ENCODE measurements at regions not wholly inside any gene's neighbourhood (a gene's known extent, or its start where the extent isn't known, plus 50 kb on each side); places are given as distances from the start of the nearest gene placed in this dataset.

- DNase-seq (ENCODE audit: insufficient read length, low spot score) (no peak), FAIRE-seq (no peak)
- TF ChIP-seq, protein P1, sequence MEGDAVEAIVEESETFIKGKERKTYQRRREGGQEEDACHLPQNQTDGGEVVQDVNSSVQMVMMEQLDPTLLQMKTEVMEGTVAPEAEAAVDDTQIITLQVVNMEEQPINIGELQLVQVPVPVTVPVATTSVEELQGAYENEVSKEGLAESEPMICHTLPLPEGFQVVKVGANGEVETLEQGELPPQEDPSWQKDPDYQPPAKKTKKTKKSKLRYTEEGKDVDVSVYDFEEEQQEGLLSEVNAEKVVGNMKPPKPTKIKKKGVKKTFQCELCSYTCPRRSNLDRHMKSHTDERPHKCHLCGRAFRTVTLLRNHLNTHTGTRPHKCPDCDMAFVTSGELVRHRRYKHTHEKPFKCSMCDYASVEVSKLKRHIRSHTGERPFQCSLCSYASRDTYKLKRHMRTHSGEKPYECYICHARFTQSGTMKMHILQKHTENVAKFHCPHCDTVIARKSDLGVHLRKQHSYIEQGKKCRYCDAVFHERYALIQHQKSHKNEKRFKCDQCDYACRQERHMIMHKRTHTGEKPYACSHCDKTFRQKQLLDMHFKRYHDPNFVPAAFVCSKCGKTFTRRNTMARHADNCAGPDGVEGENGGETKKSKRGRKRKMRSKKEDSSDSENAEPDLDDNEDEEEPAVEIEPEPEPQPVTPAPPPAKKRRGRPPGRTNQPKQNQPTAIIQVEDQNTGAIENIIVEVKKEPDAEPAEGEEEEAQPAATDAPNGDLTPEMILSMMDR (IDR thresholded peaks at IDR 0.05; ENCODE audit: insufficient read depth, missing control alignments) = no peak
These were observed 52.7 kb upstream of the GDNF start for GRCh38 chr5:37892586-37892985.

GRCh38 chr5:37891832-37892231, 52.0 kb upstream of the GDNF start:
- FAIRE-seq (no peak), DNase-seq (ENCODE audit: insufficient read length, low spot score) (no peak)
- TF ChIP-seq, protein P1 (IDR thresholded peaks at IDR 0.05; ENCODE audit: insufficient read depth, missing control alignments) = no peak

- FAIRE-seq (no peak), DNase-seq (ENCODE audit: insufficient read length, low spot score) (no peak)
- TF ChIP-seq, protein P1 (IDR thresholded peaks at IDR 0.05; ENCODE audit: insufficient read depth, missing control alignments) = no peak
These were observed 49.9 kb upstream of the GDNF start for GRCh38 chr5:37889612-37890317.

Measured in D721Med (cell line).